Sigmoid colon (tissue), 4 donors: ENCODE measurements at regions not wholly inside any gene's neighbourhood (a gene's known extent, or its start where the extent isn't known, plus 50 kb on each side); places are given as distances from the start of the nearest gene placed in this dataset.

Source experiments
- EP300 ChIP-seq, 4 donors: sonication (generic); formaldehyde crosslinking; IDR thresholded peaks; one replicate each; pipeline ENCODE4 v1.6.1; 2017; ENCODE audit warnings: antibody characterized with exemption in 4 of 4
- POLR2A ChIP-seq, 2 donors: fragments of 450-650 bp; IDR thresholded peaks; one replicate each; pipeline ENCODE4 v1.6.1; 2016; ENCODE audit warnings: antibody characterized with exemption in 2 of 2, mild to moderate bottlenecking in 2 of 2, moderate library complexity in 2 of 2
- POLR2AphosphoS5 ChIP-seq, 4 donors: sonication (generic); formaldehyde crosslinking; IDR thresholded peaks; one replicate each; pipeline ENCODE4 v1.6.1; 2017; ENCODE audit warnings: antibody characterized with exemption in 4 of 4
- TF ChIP-seq, protein P1 (sequence below), 4 experiments: fragments of 450-650 bp in 3 of 4; fragments of 200-600 bp in 1 of 4; IDR thresholded peaks; one replicate each; pipeline ENCODE4 v1.5.1; 2016 to 2019; ENCODE audit warnings: antibody characterized with exemption in 4 of 4, mild to moderate bottlenecking in 3 of 4, moderate library complexity in 2 of 4

- TF ChIP-seq, protein P1, sequence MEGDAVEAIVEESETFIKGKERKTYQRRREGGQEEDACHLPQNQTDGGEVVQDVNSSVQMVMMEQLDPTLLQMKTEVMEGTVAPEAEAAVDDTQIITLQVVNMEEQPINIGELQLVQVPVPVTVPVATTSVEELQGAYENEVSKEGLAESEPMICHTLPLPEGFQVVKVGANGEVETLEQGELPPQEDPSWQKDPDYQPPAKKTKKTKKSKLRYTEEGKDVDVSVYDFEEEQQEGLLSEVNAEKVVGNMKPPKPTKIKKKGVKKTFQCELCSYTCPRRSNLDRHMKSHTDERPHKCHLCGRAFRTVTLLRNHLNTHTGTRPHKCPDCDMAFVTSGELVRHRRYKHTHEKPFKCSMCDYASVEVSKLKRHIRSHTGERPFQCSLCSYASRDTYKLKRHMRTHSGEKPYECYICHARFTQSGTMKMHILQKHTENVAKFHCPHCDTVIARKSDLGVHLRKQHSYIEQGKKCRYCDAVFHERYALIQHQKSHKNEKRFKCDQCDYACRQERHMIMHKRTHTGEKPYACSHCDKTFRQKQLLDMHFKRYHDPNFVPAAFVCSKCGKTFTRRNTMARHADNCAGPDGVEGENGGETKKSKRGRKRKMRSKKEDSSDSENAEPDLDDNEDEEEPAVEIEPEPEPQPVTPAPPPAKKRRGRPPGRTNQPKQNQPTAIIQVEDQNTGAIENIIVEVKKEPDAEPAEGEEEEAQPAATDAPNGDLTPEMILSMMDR (IDR thresholded peaks at IDR 0.05), result no peak
- TF ChIP-seq POLR2A (IDR thresholded peaks at IDR 0.05) (no peak), POLR2AphosphoS5 (IDR thresholded peaks at IDR 0.05) (no peak), EP300 (IDR thresholded peaks at IDR 0.05) (no peak)
These were observed 293.5 kb upstream of the FERMT1 start for GRCh38 chr20:6416371-6416770.
